NCI-H2196 (cell line): ENCODE measurements at regions not wholly inside any gene's neighbourhood (a gene's known extent, or its start where the extent isn't known, plus 50 kb on each side); places are given as distances from the start of the nearest gene placed in this dataset.

ENCODE experiments used
- DNase-seq: peaks from one replicate; lab custom pipeline; 2025; ENCODE audit not compliant: unreplicated experiment; lab: John Stamatoyannopoulos, UW

GRCh38 chr17:6215071-6216035, 145.2 kb downstream of the WSCD1 start:
- DNase-seq: no peak

DNA sequence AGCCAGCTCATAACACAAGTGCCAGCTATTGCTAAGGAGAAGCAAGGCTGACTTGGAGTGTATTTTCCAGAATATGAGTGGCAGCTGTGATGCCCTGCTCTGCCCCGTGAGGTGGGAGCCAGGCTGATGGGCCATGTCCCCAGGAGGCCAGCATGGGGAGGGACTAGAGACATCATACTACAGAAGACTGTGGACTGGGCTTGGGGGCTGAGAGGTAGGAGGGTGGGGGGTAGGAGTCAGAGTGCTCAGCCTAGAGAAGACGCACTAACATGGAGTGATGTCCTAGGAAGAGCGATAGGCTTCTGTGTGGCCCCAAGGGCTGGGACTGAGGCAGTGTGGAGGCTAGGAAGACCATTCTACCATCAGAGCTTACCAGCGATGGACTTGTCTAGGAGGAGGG, 143.7 kb downstream of the WSCD1 start:
- no peak for DNase-seq

DNA sequence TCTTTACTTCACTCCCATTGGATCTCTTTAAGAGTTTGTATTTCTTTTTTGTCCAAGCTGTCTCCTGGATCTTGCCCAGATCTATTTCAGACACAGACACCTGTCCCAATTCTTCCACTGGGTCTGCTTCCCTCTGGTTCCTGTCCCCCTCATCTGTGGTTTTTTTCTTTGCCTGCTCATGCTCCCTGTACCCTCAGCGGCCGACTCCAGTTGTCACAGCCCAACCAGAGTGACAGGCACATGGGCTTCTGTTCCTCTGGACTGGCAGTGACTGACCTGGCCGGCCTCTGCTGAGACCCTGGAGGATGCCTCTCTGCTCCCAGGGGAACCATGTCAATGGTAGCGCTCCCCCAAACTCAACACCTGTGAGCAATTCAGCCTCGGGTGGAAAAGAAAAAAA, 142.6 kb downstream of the WSCD1 start:
- no peak for DNase-seq

- no peak for DNase-seq
Observed at GRCh38 chr17:6209829-6210228, 139.7 kb downstream of the WSCD1 start.

- DNase-seq: no peak
Observed at GRCh38 chr17:6208608-6209180, 138.5 kb downstream of the WSCD1 start.

- no peak for DNase-seq
Observed at GRCh38 chr17:6205525-6205924, 135.3 kb downstream of the WSCD1 start.

DNA sequence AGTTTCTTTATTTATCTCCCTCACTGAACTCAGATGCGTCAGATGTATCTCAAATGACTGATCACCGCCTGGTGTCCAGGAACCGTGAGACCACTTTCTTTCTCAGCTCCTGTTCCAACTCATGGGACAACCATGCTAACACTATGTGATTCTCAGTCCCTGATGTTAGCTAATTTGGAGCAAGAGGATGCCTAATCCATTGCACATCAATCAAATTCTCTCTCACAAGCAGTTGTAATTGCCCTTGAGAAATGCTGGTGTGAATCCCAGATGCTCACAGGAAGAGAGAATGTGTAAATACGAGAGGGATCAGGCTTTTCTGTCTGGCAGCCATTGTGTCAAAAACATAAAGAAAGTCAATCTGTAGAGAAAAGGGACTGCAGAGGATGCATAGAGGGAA, 134.9 kb downstream of the WSCD1 start:
- DNase-seq: no peak

DNA sequence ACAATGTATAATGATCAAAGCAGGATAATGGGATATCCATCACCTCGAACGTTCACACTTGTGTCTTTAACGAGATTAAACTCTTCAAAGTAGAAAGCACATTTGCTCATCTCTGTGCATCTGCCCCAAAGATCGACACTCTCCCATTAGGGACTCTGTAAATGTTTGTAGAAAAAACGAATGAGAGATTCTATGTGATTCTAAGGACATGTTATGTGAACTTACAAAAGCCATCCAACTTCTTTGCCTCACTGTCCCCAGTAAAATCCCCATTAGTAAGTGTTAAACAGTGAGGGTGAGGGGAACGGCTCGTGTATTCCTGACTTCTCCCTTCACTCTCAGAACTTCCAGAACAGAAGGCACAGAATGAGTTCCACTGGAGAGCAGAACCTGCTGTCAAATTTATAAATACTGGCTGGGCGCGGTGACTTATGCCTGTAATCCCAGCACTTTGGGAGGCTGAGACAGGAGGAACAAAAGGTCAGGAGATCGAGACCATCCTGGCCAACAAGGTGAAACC, 134.1 kb downstream of the WSCD1 start:
- DNase-seq: no peak

- no peak for DNase-seq
Observed at GRCh38 chr17:6196355-6196754, 126.2 kb downstream of the WSCD1 start.

GRCh38 chr17:6195123-6195522, 124.9 kb downstream of the WSCD1 start:
- no peak for DNase-seq

GRCh38 chr17:6191405-6192324, 121.5 kb downstream of the WSCD1 start:
- DNase-seq: no peak

DNA sequence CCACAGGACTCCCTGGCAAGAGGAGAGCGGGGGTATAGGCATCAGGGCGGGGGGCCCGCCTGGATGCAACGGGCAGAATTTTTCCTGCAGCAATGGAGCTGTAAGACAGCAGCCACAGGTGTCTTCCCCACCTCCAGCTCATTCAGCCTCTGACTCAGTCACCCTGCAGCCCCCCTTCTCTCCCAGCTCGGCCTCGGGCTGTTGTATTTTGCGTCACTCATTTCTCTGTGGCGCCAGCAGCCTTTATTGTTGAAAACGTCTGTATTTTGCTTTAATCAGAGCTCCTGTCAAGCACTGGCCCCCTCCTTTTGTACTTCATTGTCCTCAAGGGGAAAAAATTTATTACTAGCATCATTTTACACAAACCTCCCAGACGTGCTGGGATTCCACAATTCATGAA, 117.7 kb downstream of the WSCD1 start:
- no peak for DNase-seq

- no peak for DNase-seq
Observed at GRCh38 chr17:6186998-6187397, 116.8 kb downstream of the WSCD1 start.

DNA sequence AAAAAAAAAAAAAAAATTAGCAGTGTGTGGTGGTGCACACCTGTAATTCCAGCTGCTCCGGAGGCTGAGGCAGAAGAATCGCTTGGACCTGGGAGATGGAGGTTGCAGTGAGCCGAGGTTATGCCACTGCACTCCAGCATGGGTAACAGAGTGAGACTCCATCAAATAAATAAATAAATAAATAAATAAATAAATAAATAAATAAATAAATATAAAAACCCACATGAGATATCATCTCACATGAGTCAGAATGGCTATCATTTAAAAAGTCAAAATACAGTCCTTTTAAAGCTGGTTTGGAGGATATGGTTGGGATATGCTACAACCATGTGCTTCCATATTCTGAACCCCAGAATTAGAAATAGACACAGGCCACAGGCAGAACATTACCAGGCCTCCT, 114.3 kb downstream of the WSCD1 start:
- DNase-seq: no peak

- DNase-seq: no peak
Observed at GRCh38 chr17:6179017-6179416, 108.8 kb downstream of the WSCD1 start.

- DNase-seq: no peak
Observed at GRCh38 chr17:6177941-6178694, 107.9 kb downstream of the WSCD1 start.
